ENCODE measurements at regions not wholly inside any gene's neighbourhood (a gene's known extent, or its start where the extent isn't known, plus 50 kb on each side); places are given as distances from the start of the nearest gene placed in this dataset.

DNA sequence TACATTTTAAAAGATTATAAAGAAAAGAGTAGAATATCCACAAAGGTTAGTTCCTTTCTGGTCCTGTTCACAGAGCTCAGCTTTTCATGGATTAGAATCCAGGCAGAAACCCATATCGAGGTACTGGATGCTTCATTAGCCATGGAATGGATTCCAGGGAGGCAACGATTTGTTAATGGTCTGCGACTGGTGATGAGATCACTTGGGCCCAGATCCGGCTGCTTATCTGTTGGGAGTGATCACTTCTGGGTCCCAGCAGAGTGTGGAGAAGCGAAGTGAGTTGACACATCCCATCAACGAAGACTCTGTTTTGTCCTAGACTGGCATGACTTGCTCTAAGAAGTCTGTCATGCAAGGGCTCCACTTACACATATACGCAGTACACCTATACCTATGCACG, 165.8 kb downstream of the MAF start:
- TF ChIP-seq CTCF (IDR thresholded peaks at IDR 0.05) (no peak), FOSL2 (IDR thresholded peaks at IDR 0.05; ENCODE audit: borderline replicate concordance, low read depth) (no peak), FOXM1 (IDR thresholded peaks at IDR 0.05; ENCODE audit: low read depth) (no peak), FOXJ3 (CRISPR knock-in tag; IDR thresholded peaks at IDR 0.05) (no peak), POLR2AphosphoS5 (IDR thresholded peaks at IDR 0.05; ENCODE audit: low read depth, low read length) (no peak), RAD21 (IDR thresholded peaks at IDR 0.05; ENCODE audit: low read length) (no peak), EZH2phosphoT487 (IDR thresholded peaks at IDR 0.05; ENCODE audit: borderline replicate concordance, low read depth) (no peak)
- TF ChIP-seq, protein P1, sequence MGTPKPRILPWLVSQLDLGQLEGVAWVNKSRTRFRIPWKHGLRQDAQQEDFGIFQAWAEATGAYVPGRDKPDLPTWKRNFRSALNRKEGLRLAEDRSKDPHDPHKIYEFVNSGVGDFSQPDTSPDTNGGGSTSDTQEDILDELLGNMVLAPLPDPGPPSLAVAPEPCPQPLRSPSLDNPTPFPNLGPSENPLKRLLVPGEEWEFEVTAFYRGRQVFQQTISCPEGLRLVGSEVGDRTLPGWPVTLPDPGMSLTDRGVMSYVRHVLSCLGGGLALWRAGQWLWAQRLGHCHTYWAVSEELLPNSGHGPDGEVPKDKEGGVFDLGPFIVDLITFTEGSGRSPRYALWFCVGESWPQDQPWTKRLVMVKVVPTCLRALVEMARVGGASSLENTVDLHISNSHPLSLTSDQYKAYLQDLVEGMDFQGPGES (IDR thresholded peaks at IDR 0.05; ENCODE audit: low read depth, low read length), result no peak

All from SK-N-SH (cell line).